Suprapubic skin (tissue), 4 donors: ENCODE measurements at regions not wholly inside any gene's neighbourhood (a gene's known extent, or its start where the extent isn't known, plus 50 kb on each side); places are given as distances from the start of the nearest gene placed in this dataset.

Experiments
- DNase-seq, 2 donors: peaks; one replicate each; pipeline ENCODE4 v3.0.0-alpha.2; 2019; ENCODE audit warnings: low spot score in 2 of 2
- H3K27ac ChIP-seq: fragments of 200-600 bp; sonication (generic); one replicate; pipeline ENCODE4 v1.5.1; 2019
- H3K27me3 ChIP-seq: fragments of 200-600 bp; sonication (generic); one replicate; pipeline ENCODE4 v1.5.1; 2019
- H3K36me3 ChIP-seq: fragments of 200-600 bp; sonication (generic); one replicate; pipeline ENCODE4 v1.5.1; 2019
- H3K4me1 ChIP-seq: fragments of 200-600 bp; sonication (generic); one replicate; pipeline ENCODE4 v1.5.1; 2019
- H3K4me3 ChIP-seq: fragments of 200-600 bp; sonication (generic); one replicate; pipeline ENCODE4 v1.5.1; 2019; ENCODE audit warnings: mild to moderate bottlenecking
- H3K9me3 ChIP-seq: fragments of 200-600 bp; sonication (generic); one replicate; pipeline ENCODE4 v1.5.1; 2019
- EP300 ChIP-seq: sonication (generic); formaldehyde crosslinking; IDR thresholded peaks from one replicate; pipeline ENCODE4 v1.6.1; 2017; ENCODE audit warnings: antibody characterized with exemption
- POLR2A ChIP-seq, 2 donors: fragments of 450-650 bp; IDR thresholded peaks; one replicate each; pipeline ENCODE4 v1.6.1; 2017; ENCODE audit warnings: antibody characterized with exemption in 2 of 2, mild to moderate bottlenecking in 2 of 2, moderate library complexity in 2 of 2
- POLR2AphosphoS5 ChIP-seq, 3 donors: sonication (generic); formaldehyde crosslinking; IDR thresholded peaks; one replicate each; pipeline ENCODE4 v1.6.1; 2017; ENCODE audit warnings: antibody characterized with exemption in 3 of 3
- WGBS: methylation state at CpG from one replicate; pipeline ENCODE4 v1.1.5; 2018; 5-methylcytosine and 5-hydroxymethylcytosine counted together
- TF ChIP-seq, protein P1 (sequence below), 2 donors: fragments of 200-600 bp in 1 of 2; fragments of 450-650 bp in 1 of 2; sonication (generic) in 1 of 2; IDR thresholded peaks; one replicate each; pipeline ENCODE4 v1.5.1; 2016 to 2019; ENCODE audit warnings: antibody characterized with exemption in 2 of 2, mild to moderate bottlenecking in 1 of 2, moderate library complexity in 1 of 2

DNA sequence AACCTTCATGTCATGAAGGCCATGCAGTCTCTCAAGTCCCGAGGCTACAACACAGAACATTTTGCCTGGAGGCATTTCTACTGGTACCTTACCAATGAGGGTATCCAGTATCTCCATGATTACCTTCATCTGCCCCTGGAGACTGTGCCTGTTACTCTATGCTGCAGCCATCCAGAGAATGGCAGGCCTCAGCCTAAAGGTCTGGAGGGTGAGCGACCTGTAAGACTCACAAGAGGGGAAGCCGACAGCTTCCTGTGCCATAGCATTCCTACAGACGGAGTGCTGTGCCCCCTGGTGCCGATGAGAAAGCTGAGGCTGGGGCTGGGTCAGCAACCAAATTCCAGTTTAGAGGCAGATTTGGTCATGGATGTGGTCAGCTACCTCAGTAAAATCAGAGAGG is 51.3 kb upstream of the CADPS start:
- DNase-seq: no peak
- WGBS: 39% methylated on average over 4 of the region's 5 CpGs
- Histone ChIP-seq H3K27ac (no peak overlapping the region), H3K27me3 (no peaks in the 10 kb centered on the region), H3K4me3 (no peak overlapping the region), H3K36me3 (no peaks in the 10 kb centered on the region), H3K9me3 (no peaks in the 10 kb centered on the region), H3K4me1 (no peaks in the 10 kb centered on the region)
- TF ChIP-seq POLR2AphosphoS5 (IDR thresholded peaks at IDR 0.05) (no peak), POLR2A (IDR thresholded peaks at IDR 0.05) (no peak), EP300 (no peak)
- TF ChIP-seq, protein P1, sequence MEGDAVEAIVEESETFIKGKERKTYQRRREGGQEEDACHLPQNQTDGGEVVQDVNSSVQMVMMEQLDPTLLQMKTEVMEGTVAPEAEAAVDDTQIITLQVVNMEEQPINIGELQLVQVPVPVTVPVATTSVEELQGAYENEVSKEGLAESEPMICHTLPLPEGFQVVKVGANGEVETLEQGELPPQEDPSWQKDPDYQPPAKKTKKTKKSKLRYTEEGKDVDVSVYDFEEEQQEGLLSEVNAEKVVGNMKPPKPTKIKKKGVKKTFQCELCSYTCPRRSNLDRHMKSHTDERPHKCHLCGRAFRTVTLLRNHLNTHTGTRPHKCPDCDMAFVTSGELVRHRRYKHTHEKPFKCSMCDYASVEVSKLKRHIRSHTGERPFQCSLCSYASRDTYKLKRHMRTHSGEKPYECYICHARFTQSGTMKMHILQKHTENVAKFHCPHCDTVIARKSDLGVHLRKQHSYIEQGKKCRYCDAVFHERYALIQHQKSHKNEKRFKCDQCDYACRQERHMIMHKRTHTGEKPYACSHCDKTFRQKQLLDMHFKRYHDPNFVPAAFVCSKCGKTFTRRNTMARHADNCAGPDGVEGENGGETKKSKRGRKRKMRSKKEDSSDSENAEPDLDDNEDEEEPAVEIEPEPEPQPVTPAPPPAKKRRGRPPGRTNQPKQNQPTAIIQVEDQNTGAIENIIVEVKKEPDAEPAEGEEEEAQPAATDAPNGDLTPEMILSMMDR (IDR thresholded peaks at IDR 0.05): no peak

GRCh38 chr3:62928256-62928655 is 53.0 kb upstream of the CADPS start:
- TF ChIP-seq POLR2A (IDR thresholded peaks at IDR 0.05) (no peak), EP300 (no peak), POLR2AphosphoS5 (IDR thresholded peaks at IDR 0.05) (no peak)
- TF ChIP-seq, protein P1 (IDR thresholded peaks at IDR 0.05): no peak
- WGBS: 35% methylated on average over 1 of the region's 1 CpG
- H3K9me3 ChIP-seq: no peaks in the 10 kb centered on the region
- no peak overlapping the region for H3K27ac ChIP-seq
- no peaks in the 10 kb centered on the region for H3K4me1 ChIP-seq
- DNase-seq: no peak
- no peaks in the 10 kb centered on the region for H3K36me3 ChIP-seq
- no peaks in the 10 kb centered on the region for H3K27me3 ChIP-seq
- H3K4me3 ChIP-seq: no peak overlapping the region

- Histone ChIP-seq H3K27ac (no peak overlapping the region), H3K36me3 (no peaks in the 10 kb centered on the region), H3K27me3 (no peaks in the 10 kb centered on the region), H3K4me3 (no peak overlapping the region), H3K9me3 (no peaks in the 10 kb centered on the region), H3K4me1 (no peaks in the 10 kb centered on the region)
- TF ChIP-seq POLR2A (IDR thresholded peaks at IDR 0.05): no peak
- no peak for TF ChIP-seq EP300
- TF ChIP-seq, protein P1 (IDR thresholded peaks at IDR 0.05): no peak
- TF ChIP-seq POLR2AphosphoS5 (IDR thresholded peaks at IDR 0.05): no peak
- DNase-seq: no peak
Measured at GRCh38 chr3:62929771-62930170, 54.6 kb upstream of the CADPS start.

DNA sequence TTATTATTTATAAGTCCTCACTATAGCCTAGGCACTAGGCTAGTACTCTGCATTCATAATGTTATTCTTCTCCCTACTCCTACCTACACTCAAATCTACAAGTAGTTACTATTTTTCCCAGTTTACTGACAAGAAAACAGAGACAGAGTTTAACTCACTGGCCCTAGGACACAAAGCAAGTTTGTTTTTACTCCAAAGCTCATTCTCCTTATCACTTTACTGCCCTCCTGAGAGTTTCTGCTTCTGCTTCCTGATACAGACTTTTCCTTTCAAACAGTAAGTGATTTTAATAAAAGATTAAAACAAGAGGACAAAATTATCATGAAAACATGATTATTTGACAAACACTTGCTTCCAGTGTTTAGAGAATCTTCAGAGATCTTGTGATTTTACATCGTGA is 60.6 kb upstream of the CADPS start:
- Histone ChIP-seq H3K4me3 (no peak overlapping the region), H3K36me3 (no peaks in the 10 kb centered on the region), H3K9me3 (no peaks in the 10 kb centered on the region), H3K27me3 (no peaks in the 10 kb centered on the region), H3K4me1 (no peaks in the 10 kb centered on the region), H3K27ac (no peak overlapping the region)
- no peak for DNase-seq
- 80% methylated on average over 1 of the region's 1 CpG for WGBS
- TF ChIP-seq POLR2A (IDR thresholded peaks at IDR 0.05) (no peak), POLR2AphosphoS5 (IDR thresholded peaks at IDR 0.05) (no peak), EP300 (no peak)
- TF ChIP-seq, protein P1 (IDR thresholded peaks at IDR 0.05): no peak

DNA sequence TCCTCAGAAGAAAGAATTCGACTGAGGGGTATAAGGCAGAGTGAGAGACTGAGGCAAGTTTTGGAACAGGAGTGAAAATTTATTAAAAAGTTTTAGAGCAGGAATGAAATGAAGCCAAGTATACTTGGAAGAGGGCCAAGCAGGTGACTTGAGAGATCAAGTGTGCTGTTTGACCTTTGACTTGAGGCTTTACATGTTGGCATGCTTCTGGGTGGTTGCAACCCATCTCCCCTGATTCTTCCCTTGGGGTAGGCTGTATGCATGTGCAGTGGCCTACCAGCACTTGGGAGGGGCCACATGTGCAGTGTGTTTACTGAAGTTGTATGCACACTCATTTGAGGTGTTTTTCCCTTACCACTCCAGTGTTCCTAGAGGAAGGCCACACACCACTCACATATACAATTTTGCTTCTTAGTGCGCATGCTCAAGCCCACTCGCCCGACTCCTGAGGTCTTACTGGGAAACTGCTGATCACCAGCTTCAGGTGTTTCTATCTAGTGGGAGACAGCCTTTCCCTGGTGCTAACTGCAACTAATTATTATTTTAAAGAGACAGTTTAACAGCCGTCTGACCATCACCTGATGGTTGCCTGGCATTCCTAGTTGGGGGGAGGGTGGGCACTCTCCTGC is 61.5 kb upstream of the CADPS start:
- no peaks in the 10 kb centered on the region for H3K4me1 ChIP-seq
- WGBS: 88% methylated on average over 5 of the region's 5 CpGs
- TF ChIP-seq, protein P1 (IDR thresholded peaks at IDR 0.05): no peak
- no peak for TF ChIP-seq EP300
- TF ChIP-seq POLR2A (IDR thresholded peaks at IDR 0.05): no peak
- no peak for TF ChIP-seq POLR2AphosphoS5 (IDR thresholded peaks at IDR 0.05)
- no peak for DNase-seq
- no peak overlapping the region for H3K4me3 ChIP-seq
- no peak overlapping the region for H3K27ac ChIP-seq
- H3K27me3 ChIP-seq: no peaks in the 10 kb centered on the region
- no peaks in the 10 kb centered on the region for H3K36me3 ChIP-seq
- H3K9me3 ChIP-seq: no peaks in the 10 kb centered on the region
